ENCODE measurements at regions not wholly inside any gene's neighbourhood (a gene's known extent, or its start where the extent isn't known, plus 50 kb on each side); places are given as distances from the start of the nearest gene placed in this dataset.

DNA sequence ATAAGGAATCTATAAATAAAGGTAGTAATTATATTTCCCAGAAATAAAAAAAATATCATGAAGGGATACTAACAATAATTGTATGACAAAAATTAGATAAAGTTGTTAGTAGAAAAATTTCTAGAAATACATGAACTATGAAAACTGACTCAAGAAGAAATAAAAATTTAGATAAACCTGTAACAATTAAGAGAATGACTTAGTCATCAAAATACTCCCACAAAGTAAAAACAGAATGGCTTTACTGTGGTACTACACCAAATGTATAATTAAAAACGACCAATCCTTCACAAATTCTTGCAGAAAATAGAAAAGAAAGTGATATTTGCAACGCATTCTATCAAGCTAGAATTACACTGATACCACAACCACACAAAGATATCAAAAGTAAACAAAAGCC is 176.2 kb upstream of the ETV3 start:
- TF ChIP-seq EZH2 (IDR thresholded peaks at IDR 0.05; ENCODE audit: insufficient read depth, poor library complexity, severe bottlenecking) (no peak), EZH2phosphoT487 (IDR thresholded peaks at IDR 0.05; ENCODE audit: insufficient read depth, low read depth) (no peak)
